ENCODE measurements at regions not wholly inside any gene's neighbourhood (a gene's known extent, or its start where the extent isn't known, plus 50 kb on each side); places are given as distances from the start of the nearest gene placed in this dataset.

DNA sequence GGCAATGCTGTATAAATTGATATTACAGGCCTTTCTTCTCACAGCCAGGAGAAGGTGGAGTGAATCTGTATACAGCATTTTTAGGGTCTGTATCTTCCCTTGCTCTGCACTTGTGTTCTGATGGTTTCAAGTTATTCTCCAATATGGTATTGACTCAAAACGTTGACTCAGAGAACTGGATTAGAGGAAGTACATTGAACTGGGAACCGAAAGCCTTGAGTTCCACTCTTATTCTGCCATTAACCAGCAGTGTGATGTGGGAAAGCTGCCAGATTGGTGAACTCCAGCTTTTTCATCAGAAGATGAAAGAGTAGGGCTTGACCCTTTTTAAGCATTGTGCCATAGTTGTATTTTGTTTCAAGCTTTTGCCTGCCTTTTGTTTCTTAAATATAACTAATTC, 167.7 kb downstream of the SPRY2 start:
- DNase-seq = no peak
- TF ChIP-seq, protein P1, sequence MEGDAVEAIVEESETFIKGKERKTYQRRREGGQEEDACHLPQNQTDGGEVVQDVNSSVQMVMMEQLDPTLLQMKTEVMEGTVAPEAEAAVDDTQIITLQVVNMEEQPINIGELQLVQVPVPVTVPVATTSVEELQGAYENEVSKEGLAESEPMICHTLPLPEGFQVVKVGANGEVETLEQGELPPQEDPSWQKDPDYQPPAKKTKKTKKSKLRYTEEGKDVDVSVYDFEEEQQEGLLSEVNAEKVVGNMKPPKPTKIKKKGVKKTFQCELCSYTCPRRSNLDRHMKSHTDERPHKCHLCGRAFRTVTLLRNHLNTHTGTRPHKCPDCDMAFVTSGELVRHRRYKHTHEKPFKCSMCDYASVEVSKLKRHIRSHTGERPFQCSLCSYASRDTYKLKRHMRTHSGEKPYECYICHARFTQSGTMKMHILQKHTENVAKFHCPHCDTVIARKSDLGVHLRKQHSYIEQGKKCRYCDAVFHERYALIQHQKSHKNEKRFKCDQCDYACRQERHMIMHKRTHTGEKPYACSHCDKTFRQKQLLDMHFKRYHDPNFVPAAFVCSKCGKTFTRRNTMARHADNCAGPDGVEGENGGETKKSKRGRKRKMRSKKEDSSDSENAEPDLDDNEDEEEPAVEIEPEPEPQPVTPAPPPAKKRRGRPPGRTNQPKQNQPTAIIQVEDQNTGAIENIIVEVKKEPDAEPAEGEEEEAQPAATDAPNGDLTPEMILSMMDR (IDR thresholded peaks at IDR 0.05; ENCODE audit: low read depth, low read length) = no peak

DNA sequence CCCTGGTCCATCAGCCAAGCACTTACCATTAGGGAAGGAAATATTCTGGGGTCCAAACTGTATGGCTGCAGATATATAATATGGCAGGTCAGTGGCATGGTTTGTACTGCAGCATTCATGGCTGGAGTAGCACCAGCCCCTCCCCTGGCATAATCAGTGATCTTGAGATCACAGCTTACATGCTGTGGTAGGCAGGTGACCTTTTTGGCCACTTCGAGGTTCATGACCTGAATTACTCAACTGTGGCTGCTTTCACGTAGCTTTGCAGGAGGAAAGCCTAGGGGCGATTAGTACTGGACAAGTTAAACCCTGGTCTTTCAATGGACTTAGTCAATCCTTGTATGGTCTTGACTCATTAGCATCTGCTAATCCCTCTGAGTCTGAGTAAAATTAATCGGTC, 169.8 kb downstream of the SPRY2 start:
- no peaks in the 10 kb centered on the region for H3K27me3 ChIP-seq
- peaks cover 17% of the 10 kb centered on the region for H3K4me1 ChIP-seq
- H3K9me3 ChIP-seq = peaks cover 3% of the 10 kb centered on the region; the same call in 1 of the 2 replicates
- TF ChIP-seq, protein P1 (IDR thresholded peaks at IDR 0.05; ENCODE audit: low read depth, low read length) = no peak
- no peak for DNase-seq
- H3K36me3 ChIP-seq = no peaks in the 10 kb centered on the region
- no peak overlapping the region for H3K4me3 ChIP-seq (ENCODE audit: low read depth, low read length)

More for the DNA sequence above, 167.7 kb downstream of the SPRY2 start:
- Histone ChIP-seq H3K27me3 (no peaks in the 10 kb centered on the region), H3K4me1 (peaks cover 3% of the 10 kb centered on the region), H3K36me3 (no peaks in the 10 kb centered on the region), H3K4me3 (ENCODE audit: low read depth, low read length) (no peak overlapping the region), H3K9me3 (peaks cover 3% of the 10 kb centered on the region; the same call in 1 of the 2 replicates)

DNA sequence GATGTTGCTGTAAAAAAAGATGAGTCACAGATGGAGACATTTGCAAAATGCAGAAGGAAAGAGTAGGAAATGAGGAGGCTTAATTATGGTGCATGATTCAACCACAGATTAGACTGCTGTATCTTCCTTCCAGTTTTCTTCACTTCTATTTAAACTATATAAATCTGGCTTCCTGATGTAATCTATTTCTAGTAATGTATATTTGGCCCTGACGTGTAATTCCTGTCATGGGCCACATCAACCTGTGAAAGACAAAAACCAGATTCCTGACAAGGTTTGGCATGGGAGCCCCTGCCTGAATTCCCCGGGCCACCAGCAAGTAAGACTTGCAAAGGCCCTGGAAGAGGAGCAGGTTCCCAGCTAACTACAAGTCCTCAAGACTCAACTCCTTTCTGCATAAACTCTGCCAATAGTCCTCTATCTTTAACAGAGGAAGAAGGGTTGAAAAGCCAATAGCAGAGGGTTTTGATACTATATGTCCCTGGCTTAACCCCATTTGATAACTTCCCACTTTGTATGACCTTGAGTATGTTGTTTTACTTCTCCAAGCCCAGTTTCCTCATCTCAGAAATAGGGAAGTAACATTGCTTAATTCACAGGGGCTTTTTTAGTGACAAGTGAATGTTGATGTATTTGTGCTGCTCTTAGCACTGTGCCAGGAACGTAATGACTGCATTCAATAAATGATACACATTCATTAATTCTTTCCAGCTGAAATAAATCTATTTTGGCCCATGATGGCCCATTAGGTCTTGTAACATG, 172.7 kb downstream of the SPRY2 start:
- no peaks in the 10 kb centered on the region for H3K36me3 ChIP-seq
- no peaks in the 10 kb centered on the region for H3K27me3 ChIP-seq
- H3K4me1 ChIP-seq = peaks cover 22% of the 10 kb centered on the region
- no peaks in the 10 kb centered on the region for H3K9me3 ChIP-seq
- peak; percentile 20 for DNase-seq
- H3K4me3 ChIP-seq (ENCODE audit: low read depth, low read length) = no peak overlapping the region
- TF ChIP-seq, protein P1 (IDR thresholded peaks at IDR 0.05; ENCODE audit: low read depth, low read length) = no peak

DNA sequence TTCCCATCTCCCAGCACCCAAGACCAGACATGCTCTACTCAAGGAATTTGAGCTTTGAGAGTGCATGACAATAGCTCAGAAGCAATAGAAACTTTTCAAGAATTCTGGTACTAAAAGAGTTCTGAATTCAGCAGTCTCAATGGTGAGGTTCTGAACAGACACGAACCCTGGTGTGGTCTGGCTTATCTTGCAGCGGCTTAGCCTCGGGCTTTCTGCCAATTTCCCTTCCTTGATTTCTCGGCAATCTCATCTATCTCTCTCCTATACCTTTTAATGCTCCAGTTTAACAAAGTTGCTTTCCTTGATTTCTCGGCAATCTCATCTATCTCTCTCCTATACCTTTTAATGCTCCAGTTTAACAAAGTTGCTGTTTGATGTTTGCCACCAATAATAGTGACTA, 174.6 kb downstream of the SPRY2 start:
- H3K9me3 ChIP-seq = no peaks in the 10 kb centered on the region

DNA sequence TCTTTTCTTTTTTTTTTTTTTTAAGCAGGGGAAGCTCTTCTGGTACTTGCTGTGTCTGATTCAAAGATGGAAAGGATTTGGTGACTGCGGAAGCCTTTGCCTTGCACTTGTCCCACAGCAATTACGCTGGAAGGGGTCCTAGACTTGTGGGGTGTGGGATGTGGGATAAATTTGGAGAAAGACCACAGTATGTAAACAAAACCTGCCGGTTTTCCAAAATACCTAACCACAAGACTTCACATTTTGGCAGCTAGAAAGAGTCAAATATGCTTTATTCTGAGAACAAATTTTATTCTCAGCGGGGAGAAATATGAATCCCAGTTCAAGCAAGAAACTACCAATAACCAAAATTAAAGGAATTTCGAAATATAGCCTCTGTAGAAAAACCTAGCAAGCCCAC, 176.5 kb downstream of the SPRY2 start:
- no peaks in the 10 kb centered on the region for H3K9me3 ChIP-seq
- peaks cover 22% of the 10 kb centered on the region for H3K4me1 ChIP-seq
- TF ChIP-seq, protein P1 (IDR thresholded peaks at IDR 0.05; ENCODE audit: low read depth, low read length) = no peak
- H3K4me3 ChIP-seq (ENCODE audit: low read depth, low read length) = no peak overlapping the region
- no peak for DNase-seq
- no peaks in the 10 kb centered on the region for H3K36me3 ChIP-seq
- H3K27me3 ChIP-seq = no peaks in the 10 kb centered on the region

More for the DNA sequence above, 174.6 kb downstream of the SPRY2 start:
- H3K36me3 ChIP-seq = no peaks in the 10 kb centered on the region
- no peak overlapping the region for H3K4me3 ChIP-seq (ENCODE audit: low read depth, low read length)
- H3K4me1 ChIP-seq = peaks cover 22% of the 10 kb centered on the region
- TF ChIP-seq, protein P1 (IDR thresholded peaks at IDR 0.05; ENCODE audit: low read depth, low read length) = no peak
- H3K27me3 ChIP-seq = no peaks in the 10 kb centered on the region
- peak; percentile 52 for DNase-seq

DNA sequence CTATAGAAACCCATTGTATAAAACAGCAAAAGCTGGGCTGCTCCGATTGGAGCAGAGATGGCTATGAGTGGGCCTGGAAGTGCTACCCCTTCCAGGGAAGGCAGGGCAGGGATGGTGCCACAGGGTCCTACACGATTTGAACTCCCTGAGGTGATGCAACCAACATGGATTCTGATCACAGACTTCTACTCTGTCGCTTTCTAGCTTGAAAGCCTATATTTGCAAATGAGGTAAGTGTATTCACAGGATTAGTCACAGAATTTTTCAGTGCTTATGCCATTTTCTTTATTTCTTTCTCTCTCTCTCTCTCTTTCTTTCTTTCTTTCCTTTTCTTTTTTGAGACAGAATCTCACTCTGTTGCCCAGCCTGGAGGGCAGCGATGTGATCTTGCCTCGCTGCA, 179.0 kb downstream of the SPRY2 start:
- Histone ChIP-seq H3K4me3 (ENCODE audit: low read depth, low read length) (no peak overlapping the region), H3K27me3 (no peaks in the 10 kb centered on the region), H3K4me1 (peaks cover 13% of the 10 kb centered on the region), H3K36me3 (no peaks in the 10 kb centered on the region), H3K9me3 (no peaks in the 10 kb centered on the region)
- TF ChIP-seq, protein P1 (IDR thresholded peaks at IDR 0.05; ENCODE audit: low read depth, low read length) = no peak
- no peak for DNase-seq

All from BE2C (cell line).